Trophoblast cell (in vitro differentiated cells and primary cell): ENCODE measurements at regions not wholly inside any gene's neighbourhood (a gene's known extent, or its start where the extent isn't known, plus 50 kb on each side); places are given as distances from the start of the nearest gene placed in this dataset.

Source experiments
- DNase-seq, 2 donors: peaks; one replicate each; pipeline ENCODE4 v3.0.0-alpha.2; 2016
- H2AFZ ChIP-seq: 2 replicates; pipeline ENCODE4 v1.6.1; 2013; ENCODE audit warnings: low read length, moderate library complexity, mild to moderate bottlenecking; ENCODE audit not compliant: insufficient read depth, poor library complexity
- H2AK5ac ChIP-seq: 2 replicates; pipeline ENCODE4 v1.6.1; 2013; ENCODE audit warnings: mild to moderate bottlenecking, low read length
- H2BK120ac ChIP-seq: 2 replicates; pipeline ENCODE4 v1.6.1; 2013; ENCODE audit warnings: low read length, mild to moderate bottlenecking, moderate library complexity; ENCODE audit not compliant: insufficient read depth, poor library complexity
- H2BK12ac ChIP-seq: 2 replicates; pipeline ENCODE4 v1.6.1; 2013; ENCODE audit warnings: mild to moderate bottlenecking, low read length, moderate library complexity
- H2BK5ac ChIP-seq: 2 replicates; pipeline ENCODE4 v1.6.1; 2013; ENCODE audit warnings: low read length, low read depth, moderate library complexity, mild to moderate bottlenecking; ENCODE audit not compliant: poor library complexity
- H3K14ac ChIP-seq: 2 replicates; pipeline ENCODE4 v1.6.1; 2013; ENCODE audit warnings: mild to moderate bottlenecking, low read length
- H3K18ac ChIP-seq: 2 replicates; pipeline ENCODE4 v1.6.1; 2013; ENCODE audit warnings: mild to moderate bottlenecking, low read length
- H3K23ac ChIP-seq: 2 replicates; pipeline ENCODE4 v1.6.1; 2013; ENCODE audit warnings: low read length
- H3K27ac ChIP-seq: 2 replicates; pipeline ENCODE4 v1.5.1; 2013; ENCODE audit warnings: low read depth, mild to moderate bottlenecking, inconsistent platforms, low read length, moderate library complexity
- H3K27me3 ChIP-seq: 2 replicates; pipeline ENCODE4 v1.6.1; 2013; ENCODE audit warnings: inconsistent platforms, mild to moderate bottlenecking, low read length, moderate library complexity; ENCODE audit not compliant: insufficient read depth
- H3K36me3 ChIP-seq, 2 experiments: 1 replicate in 1 of 2; 2 replicates in 1 of 2; pipeline ENCODE4 v1.6.1; 2013; ENCODE audit warnings: low read length in 2 of 2, mild to moderate bottlenecking in 2 of 2, moderate library complexity in 1 of 2; ENCODE audit not compliant: insufficient read depth in 2 of 2, control insufficient read depth in 1 of 2
- H3K4ac ChIP-seq: 2 replicates; pipeline ENCODE4 v1.6.1; 2013; ENCODE audit warnings: low read depth, mild to moderate bottlenecking, low read length, moderate library complexity
- H3K4me1 ChIP-seq, 2 experiments: 1 replicate in 1 of 2; 2 replicates in 1 of 2; pipeline ENCODE4 v1.6.1; 2013; ENCODE audit warnings: low read length in 2 of 2, mild to moderate bottlenecking in 2 of 2, moderate library complexity in 1 of 2; ENCODE audit not compliant: insufficient read depth in 2 of 2, control insufficient read depth in 1 of 2
- H3K4me2 ChIP-seq: 2 replicates; pipeline ENCODE4 v1.6.1; 2013; ENCODE audit warnings: inconsistent platforms, mild to moderate bottlenecking, low read length, moderate library complexity
- H3K4me3 ChIP-seq: 2 replicates; pipeline ENCODE4 v1.5.1; 2013; ENCODE audit warnings: mild to moderate bottlenecking, low read depth, low read length, inconsistent platforms
- H3K79me1 ChIP-seq: one replicate; pipeline ENCODE4 v1.6.1; 2013; ENCODE audit warnings: low read length
- H3K79me2 ChIP-seq: 2 replicates; pipeline ENCODE4 v1.6.1; 2013; ENCODE audit warnings: low read length, mild to moderate bottlenecking; ENCODE audit not compliant: control insufficient read depth, insufficient read depth, poor library complexity
- H3K9ac ChIP-seq: 2 replicates; pipeline ENCODE4 v1.6.1; 2013; ENCODE audit warnings: mild to moderate bottlenecking, low read length
- H3K9me3 ChIP-seq: 2 replicates; pipeline ENCODE4 v1.6.1; 2013; ENCODE audit warnings: low read depth, mild to moderate bottlenecking, control low read depth, inconsistent platforms, low read length; ENCODE audit not compliant: insufficient read depth
- H4K12ac ChIP-seq: 2 replicates; pipeline ENCODE4 v1.6.1; 2013; ENCODE audit warnings: low read depth, mild to moderate bottlenecking, low read length, moderate library complexity
- H4K8ac ChIP-seq: 2 replicates; pipeline ENCODE4 v1.6.1; 2013; ENCODE audit warnings: low read depth, mild to moderate bottlenecking, low read length, moderate library complexity
- H4K91ac ChIP-seq: one replicate; pipeline ENCODE4 v1.6.1; 2013; ENCODE audit warnings: low read depth, mild to moderate bottlenecking, low read length, moderate library complexity
- WGBS: extraction: QIAGEN DNeasy Blood & Tissue Kit; methylation state at CpG from one replicate; pipeline ENCODE4 v1.1.7; 2013; ENCODE audit warnings: missing lambda C conversion rate; ENCODE audit not compliant: insufficient read length, insufficient coverage; ENCODE audit errors: extremely low coverage; 5-methylcytosine and 5-hydroxymethylcytosine counted together

DNA sequence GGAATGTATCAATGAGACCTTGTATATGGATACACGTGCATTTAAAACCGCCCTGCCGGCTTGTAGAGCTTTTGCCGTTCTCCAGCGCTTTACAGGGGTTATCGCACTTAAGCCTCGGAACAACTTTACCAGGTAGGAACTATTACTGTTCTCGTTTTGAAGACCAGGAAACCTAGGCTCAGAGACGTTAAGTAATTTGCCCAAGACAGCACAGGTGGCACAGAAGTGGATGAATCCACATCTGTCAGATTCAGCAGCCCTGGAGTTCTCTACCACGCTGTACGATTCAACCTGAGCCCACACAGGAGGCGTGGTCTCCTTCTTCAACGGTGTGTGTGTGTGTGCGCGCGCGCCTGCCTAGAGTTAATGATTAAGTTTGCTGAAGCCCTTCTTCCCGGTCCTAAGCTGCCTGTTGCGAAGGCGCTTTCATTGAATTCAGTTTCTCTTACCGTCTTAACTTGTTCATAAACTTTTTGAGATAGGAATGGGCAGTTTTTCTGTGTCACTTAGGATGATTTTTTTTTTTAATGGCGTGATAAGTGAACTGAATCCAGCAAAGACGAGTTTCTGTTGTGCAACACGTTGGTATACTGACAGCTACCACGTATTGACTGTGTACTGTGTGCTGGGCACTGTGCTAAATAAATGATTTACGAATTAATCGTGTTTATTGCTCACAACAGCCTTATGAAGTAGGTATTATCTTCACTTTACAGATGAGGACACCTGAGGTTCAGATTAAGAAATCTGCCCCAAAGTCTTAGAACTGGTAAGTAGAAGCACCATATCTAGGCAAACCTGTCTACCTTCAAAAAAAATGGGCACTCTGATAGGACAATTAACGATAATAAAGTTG, 67.4 kb downstream of the KCNRG start:
- Histone ChIP-seq H3K79me2 (peaks cover 16% of the 10 kb centered on the region), H2BK5ac (no peak overlapping the region), H3K4ac (no peak overlapping the region), H3K9me3 (no peaks in the 10 kb centered on the region), H3K9ac (peak overlapping the region; percentile 52), H3K18ac (no peak overlapping the region), H2AK5ac (no peak overlapping the region), H2BK120ac (no peak overlapping the region), H4K8ac (peak overlapping the region; percentile 13), H3K27ac (peak overlapping the region; percentile 38), H4K12ac (no peak overlapping the region), H3K4me2 (peak overlapping the region; percentile 96), H2AFZ (peak overlapping the region; percentile 48), H3K36me3 (no peaks in the 10 kb centered on the region), H3K4me3 (peak overlapping the region; percentile 68), H3K27me3 (no peaks in the 10 kb centered on the region), H2BK12ac (no peak overlapping the region), H3K23ac (no peak overlapping the region), H4K91ac (peak overlapping the region; percentile 4), H3K79me1 (peaks cover 8% of the 10 kb centered on the region), H3K4me1 (no peaks in the 10 kb centered on the region), H3K14ac (no peak overlapping the region)
- DNase-seq: peak; percentile 85
- no CpG with 5 or more reads among the region's 28 CpGs for WGBS

DNA sequence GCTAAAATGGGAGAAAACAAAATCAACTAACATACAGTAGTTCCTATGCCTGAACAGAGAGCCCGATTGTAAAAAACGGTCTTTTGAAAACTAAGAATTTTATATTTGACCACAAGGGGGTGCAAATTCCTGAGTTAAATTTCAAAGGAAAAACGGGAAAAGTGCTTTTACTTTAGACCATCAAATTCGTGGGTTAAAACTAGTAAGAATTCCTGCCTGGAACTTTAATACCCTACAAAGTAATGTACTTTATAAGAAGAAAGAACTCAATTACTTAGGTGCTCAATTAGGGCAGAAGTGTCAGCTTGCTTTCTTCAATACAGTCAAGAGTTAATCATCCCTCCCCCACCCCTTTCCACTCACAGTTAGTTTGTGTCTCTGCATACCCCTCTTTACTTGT, 69.8 kb downstream of the KCNRG start:
- H2AFZ ChIP-seq: no peak overlapping the region
- no peak overlapping the region for H3K27ac ChIP-seq
- no peak overlapping the region for H2BK12ac ChIP-seq
- no peak overlapping the region for H3K9ac ChIP-seq
- no peak overlapping the region for H3K4me3 ChIP-seq
- H4K12ac ChIP-seq: no peak overlapping the region
- H3K9me3 ChIP-seq: no peaks in the 10 kb centered on the region
- peaks cover 8% of the 10 kb centered on the region for H3K79me1 ChIP-seq
- H3K36me3 ChIP-seq: no peaks in the 10 kb centered on the region
- H2BK5ac ChIP-seq: no peak overlapping the region
- H3K79me2 ChIP-seq: peaks cover 14% of the 10 kb centered on the region
- no peak overlapping the region for H2BK120ac ChIP-seq
- no peak overlapping the region for H3K4ac ChIP-seq
- no peaks in the 10 kb centered on the region for H3K27me3 ChIP-seq
- H3K14ac ChIP-seq: no peak overlapping the region
- DNase-seq: peak in 1 of 2 donors; percentile 85
- no peak overlapping the region for H2AK5ac ChIP-seq
- no CpG with 5 or more reads among the region's 4 CpGs for WGBS
- no peak overlapping the region for H3K18ac ChIP-seq
- H3K4me1 ChIP-seq: no peaks in the 10 kb centered on the region
- no peak overlapping the region for H3K23ac ChIP-seq
- H4K91ac ChIP-seq: no peak overlapping the region
- H4K8ac ChIP-seq: no peak overlapping the region
- no peak overlapping the region for H3K4me2 ChIP-seq

DNA sequence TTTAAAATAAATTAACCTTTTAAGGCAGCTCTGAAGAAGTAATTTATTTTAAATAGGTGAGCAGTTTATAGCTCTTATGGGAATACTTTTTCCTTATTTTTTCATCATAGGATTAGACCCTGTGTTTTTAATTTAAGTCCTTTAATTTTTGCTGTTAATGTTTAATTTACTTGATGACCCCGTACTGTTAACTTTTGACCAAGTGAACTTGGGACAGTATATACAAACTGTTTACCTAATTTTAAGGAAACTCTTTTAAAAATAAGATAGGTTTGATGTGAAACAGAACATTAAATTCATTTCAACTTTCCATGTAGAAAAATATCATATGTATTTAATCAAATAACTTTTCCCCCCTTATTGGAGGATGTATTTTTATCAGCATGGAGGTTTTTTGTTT, 74.4 kb downstream of the KCNRG start:
- Histone ChIP-seq H3K79me2 (no peaks in the 10 kb centered on the region), H3K4ac (no peak overlapping the region), H3K9me3 (no peaks in the 10 kb centered on the region), H4K12ac (no peak overlapping the region), H4K91ac (no peak overlapping the region), H3K4me1 (no peaks in the 10 kb centered on the region), H3K18ac (no peak overlapping the region), H3K79me1 (no peaks in the 10 kb centered on the region), H3K27ac (no peak overlapping the region), H3K4me3 (no peak overlapping the region), H4K8ac (no peak overlapping the region), H2BK120ac (no peak overlapping the region), H3K14ac (no peak overlapping the region), H3K36me3 (no peaks in the 10 kb centered on the region), H2BK12ac (no peak overlapping the region), H3K27me3 (no peaks in the 10 kb centered on the region), H3K23ac (no peak overlapping the region), H2BK5ac (no peak overlapping the region), H3K9ac (no peak overlapping the region), H2AK5ac (no peak overlapping the region), H2AFZ (no peak overlapping the region), H3K4me2 (no peak overlapping the region)
- no CpG with 5 or more reads among the region's 1 CpG for WGBS
- no peak for DNase-seq

DNA sequence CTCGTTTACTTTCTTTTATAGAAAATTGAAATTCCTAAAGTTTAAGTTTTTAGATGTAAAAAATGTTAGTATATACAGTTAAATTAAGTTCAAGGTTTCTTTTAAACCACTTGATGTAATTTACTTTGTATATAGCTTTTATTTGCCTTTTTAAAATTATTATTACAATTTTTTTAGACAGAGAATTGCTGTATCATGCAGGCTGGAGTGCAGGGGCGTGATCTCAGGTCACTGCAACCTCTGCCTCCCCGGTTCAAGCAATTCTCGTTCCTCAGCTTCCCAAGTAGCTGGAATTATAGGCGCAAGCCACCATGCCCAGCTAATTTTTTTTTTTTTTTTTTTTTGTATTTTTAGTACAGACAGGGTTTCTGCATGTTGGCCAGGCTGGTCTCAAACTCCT, 75.0 kb downstream of the KCNRG start:
- H3K79me2 ChIP-seq: no peaks in the 10 kb centered on the region
- H3K27ac ChIP-seq: no peak overlapping the region
- no peak overlapping the region for H3K9ac ChIP-seq
- no peaks in the 10 kb centered on the region for H3K9me3 ChIP-seq
- no peak overlapping the region for H3K18ac ChIP-seq
- no peak overlapping the region for H4K12ac ChIP-seq
- H2BK12ac ChIP-seq: no peak overlapping the region
- no peak overlapping the region for H4K8ac ChIP-seq
- H3K4ac ChIP-seq: no peak overlapping the region
- no CpG with 5 or more reads among the region's 5 CpGs for WGBS
- no peaks in the 10 kb centered on the region for H3K27me3 ChIP-seq
- H2AK5ac ChIP-seq: no peak overlapping the region
- DNase-seq: no peak
- no peak overlapping the region for H2BK120ac ChIP-seq
- no peak overlapping the region for H2AFZ ChIP-seq
- H3K79me1 ChIP-seq: no peaks in the 10 kb centered on the region
- H3K14ac ChIP-seq: no peak overlapping the region
- no peak overlapping the region for H3K23ac ChIP-seq
- no peak overlapping the region for H3K4me2 ChIP-seq
- H3K4me1 ChIP-seq: no peaks in the 10 kb centered on the region
- no peaks in the 10 kb centered on the region for H3K36me3 ChIP-seq
- no peak overlapping the region for H4K91ac ChIP-seq
- H2BK5ac ChIP-seq: no peak overlapping the region
- no peak overlapping the region for H3K4me3 ChIP-seq
